Duodenal mucosa (tissue), 2 donors: ENCODE measurements at regions not wholly inside any gene's neighbourhood (a gene's known extent, or its start where the extent isn't known, plus 50 kb on each side); places are given as distances from the start of the nearest gene placed in this dataset.
"Not testable (repeated sequence)": the region's sequence is repeated elsewhere in the genome, so short reads cannot be mapped to it uniquely, and the experiment has no call there.

Source experiments
- H3K27ac ChIP-seq: one replicate; pipeline ENCODE4 v1.7.0; 2013; ENCODE audit warnings: low read depth, low read length
- H3K27me3 ChIP-seq, 2 donors: one replicate each; pipeline ENCODE4 v1.7.0; 2013; ENCODE audit warnings: low read length in 2 of 2, control low read depth in 1 of 2; ENCODE audit not compliant: insufficient read depth in 2 of 2, control insufficient read depth in 1 of 2
- H3K36me3 ChIP-seq, 2 donors: one replicate each; pipeline ENCODE4 v1.7.0; 2013; ENCODE audit warnings: low read length in 2 of 2, control low read depth in 1 of 2; ENCODE audit not compliant: insufficient read depth in 2 of 2, control insufficient read depth in 1 of 2
- H3K4me1 ChIP-seq, 2 donors: one replicate each; pipeline ENCODE4 v1.7.0; 2013; ENCODE audit warnings: low read length in 2 of 2, control low read depth in 1 of 2; ENCODE audit not compliant: insufficient read depth in 2 of 2, control insufficient read depth in 1 of 2
- H3K4me3 ChIP-seq, 2 donors: one replicate each; pipeline ENCODE4 v1.7.0; 2013; ENCODE audit warnings: low read length in 2 of 2, low read depth in 1 of 2
- H3K9ac ChIP-seq, 2 donors: one replicate each; pipeline ENCODE4 v1.7.0; 2013; ENCODE audit warnings: low read length in 2 of 2, low read depth in 1 of 2
- H3K9me3 ChIP-seq, 2 donors: one replicate each; pipeline ENCODE4 v1.7.0; 2013; ENCODE audit warnings: low read length in 2 of 2, control low read depth in 1 of 2; ENCODE audit not compliant: control insufficient read depth in 1 of 2

GRCh38 chr12:74227846-74228545 lies 309.6 kb upstream of the ATXN7L3B start:
- Histone ChIP-seq H3K9ac (no peak overlapping the region), H3K27me3 (no peaks in the 10 kb centered on the region), H3K4me1 (no peaks in the 10 kb centered on the region), H3K36me3 (no peaks in the 10 kb centered on the region), H3K9me3 (no peaks in the 10 kb centered on the region), H3K4me3 (no peak overlapping the region), H3K27ac (no peak overlapping the region)

- Histone ChIP-seq H3K9me3 (peaks cover 0 to 5% of the 10 kb centered on the region in 2 donors), H3K4me3 (no peak overlapping the region), H3K9ac (no peak overlapping the region), H3K36me3 (no peaks in the 10 kb centered on the region), H3K27me3 (no peaks in the 10 kb centered on the region), H3K4me1 (no peaks in the 10 kb centered on the region), H3K27ac (no peak overlapping the region)
These were observed 308.0 kb upstream of the ATXN7L3B start for GRCh38 chr12:74229671-74230070.

GRCh38 chr12:74235342-74235741 lies 302.3 kb upstream of the ATXN7L3B start:
- no peak overlapping the region for H3K27ac ChIP-seq
- no peaks in the 10 kb centered on the region for H3K4me1 ChIP-seq
- H3K27me3 ChIP-seq: no peaks in the 10 kb centered on the region
- peaks cover 0 to 11% of the 10 kb centered on the region in 2 donors for H3K9me3 ChIP-seq
- no peak overlapping the region for H3K9ac ChIP-seq
- H3K36me3 ChIP-seq: no peaks in the 10 kb centered on the region
- H3K4me3 ChIP-seq: no peak overlapping the region

GRCh38 chr12:74241341-74241740 lies 296.3 kb upstream of the ATXN7L3B start:
- no peaks in the 10 kb centered on the region for H3K9me3 ChIP-seq
- no peak overlapping the region for H3K27ac ChIP-seq
- H3K36me3 ChIP-seq: no peaks in the 10 kb centered on the region
- no peaks in the 10 kb centered on the region for H3K4me1 ChIP-seq
- no peaks in the 10 kb centered on the region for H3K27me3 ChIP-seq
- no peak overlapping the region for H3K9ac ChIP-seq
- H3K4me3 ChIP-seq: no peak overlapping the region

GRCh38 chr12:74242088-74242487 lies 295.5 kb upstream of the ATXN7L3B start:
- H3K4me3 ChIP-seq: no peak overlapping the region
- H3K9me3 ChIP-seq: no peaks in the 10 kb centered on the region
- no peaks in the 10 kb centered on the region for H3K27me3 ChIP-seq
- H3K27ac ChIP-seq: no peak overlapping the region
- H3K36me3 ChIP-seq: no peaks in the 10 kb centered on the region
- no peak overlapping the region for H3K9ac ChIP-seq
- H3K4me1 ChIP-seq: no peaks in the 10 kb centered on the region

GRCh38 chr12:74245458-74245857 lies 292.2 kb upstream of the ATXN7L3B start:
- Histone ChIP-seq H3K4me1 (no peaks in the 10 kb centered on the region), H3K36me3 (no peaks in the 10 kb centered on the region), H3K9me3 (no peaks in the 10 kb centered on the region), H3K4me3 (no peak overlapping the region), H3K27ac (no peak overlapping the region), H3K27me3 (no peaks in the 10 kb centered on the region), H3K9ac (no peak overlapping the region)

- Histone ChIP-seq H3K9ac (no peak overlapping the region), H3K36me3 (no peaks in the 10 kb centered on the region), H3K4me1 (no peaks in the 10 kb centered on the region), H3K27me3 (no peaks in the 10 kb centered on the region), H3K27ac (no peak overlapping the region), H3K4me3 (no peak overlapping the region), H3K9me3 (no peaks in the 10 kb centered on the region)
These were observed 286.7 kb upstream of the ATXN7L3B start for GRCh38 chr12:74250891-74251290.

- not testable (repeated sequence) for H3K4me1 ChIP-seq, H3K9me3 ChIP-seq, H3K27me3 ChIP-seq, H3K4me3 ChIP-seq, H3K9ac ChIP-seq, H3K36me3 ChIP-seq, H3K27ac ChIP-seq
These were observed 283.8 kb upstream of the ATXN7L3B start for GRCh38 chr12:74253826-74254225.

- no peak overlapping the region for H3K27ac ChIP-seq
- no peak overlapping the region for H3K9ac ChIP-seq
- H3K36me3 ChIP-seq: no peaks in the 10 kb centered on the region
- H3K9me3 ChIP-seq: no peaks in the 10 kb centered on the region
- no peaks in the 10 kb centered on the region for H3K27me3 ChIP-seq
- no peaks in the 10 kb centered on the region for H3K4me1 ChIP-seq
- no peak overlapping the region for H3K4me3 ChIP-seq
These were observed 282.9 kb upstream of the ATXN7L3B start for GRCh38 chr12:74254784-74255183.

GRCh38 chr12:74259199-74259598 lies 278.4 kb upstream of the ATXN7L3B start:
- Histone ChIP-seq H3K36me3 (no peaks in the 10 kb centered on the region), H3K9me3 (no peaks in the 10 kb centered on the region), H3K4me1 (no peaks in the 10 kb centered on the region), H3K4me3 (no peak overlapping the region), H3K9ac (no peak overlapping the region), H3K27me3 (no peaks in the 10 kb centered on the region), H3K27ac (no peak overlapping the region)

- no peaks in the 10 kb centered on the region for H3K9me3 ChIP-seq
- H3K4me1 ChIP-seq: no peaks in the 10 kb centered on the region
- no peaks in the 10 kb centered on the region for H3K36me3 ChIP-seq
- no peak overlapping the region for H3K4me3 ChIP-seq
- H3K27ac ChIP-seq: no peak overlapping the region
- H3K27me3 ChIP-seq: no peaks in the 10 kb centered on the region
- no peak overlapping the region for H3K9ac ChIP-seq
These were observed 272.9 kb upstream of the ATXN7L3B start for GRCh38 chr12:74264692-74265091.
